SK-N-SH (cell line): ENCODE measurements at regions not wholly inside any gene's neighbourhood (a gene's known extent, or its start where the extent isn't known, plus 50 kb on each side); places are given as distances from the start of the nearest gene placed in this dataset.

Source experiments
- CTCF ChIA-PET: fragments of 300-600, 350-600 bp; formaldehyde crosslinking; extraction: SDS; loops from one replicate; lab custom pipeline; 2021; lab: Yijun Ruan, JAX
- POLR2A ChIA-PET: fragments of 350-600 bp; sonication (Branson Sonifier 250); formaldehyde crosslinking; extraction: SDS; loops from one replicate; lab custom pipeline; 2020; ENCODE audit warnings: antibody characterized with exemption, inconsistent platforms; lab: Yijun Ruan, JAX
- DNase-seq: peaks from one replicate; pipeline ENCODE4 v3.0.0; 2012
- H2AFZ ChIP-seq: fragments of 200-600 bp; sonication (generic); 2 replicates; pipeline ENCODE4 v1.8.1; 2016; ENCODE audit warnings: antibody characterized with exemption, mild to moderate bottlenecking, low read depth
- H3F3A ChIP-seq: fragments of 200-600 bp; sonication (generic); replicated peaks from 2 replicates; pipeline ENCODE3; 2016; ENCODE audit warnings: antibody characterized with exemption, mild to moderate bottlenecking; ENCODE audit not compliant: insufficient read depth
- H3K27ac ChIP-seq, 2 experiments: fragments of 200-500 bp in 1 of 2; fragments of 200-600 bp in 1 of 2; sonication (Bioruptor generic) in 1 of 2; sonication (generic), shearing (Covaris generic) in 1 of 2; 2 replicates each; pipeline versions ENCODE4 v1.5.1 to v1.6.1; 2014 to 2016; ENCODE audit warnings: low read depth in 2 of 2, inconsistent platforms in 1 of 2, low read length in 1 of 2, mild to moderate bottlenecking in 1 of 2, mixed read lengths in 1 of 2
- H3K27me3 ChIP-seq: fragments of 200-600 bp; sonication (generic), shearing (Covaris generic); 2 replicates; pipeline ENCODE4 v1.6.1; 2016; ENCODE audit warnings: mixed run types; ENCODE audit not compliant: insufficient read depth
- H3K36me3 ChIP-seq, 2 experiments: fragments of 200-500 bp in 1 of 2; fragments of 200-600 bp in 1 of 2; sonication (Bioruptor generic) in 1 of 2; sonication (generic) in 1 of 2; replicated peaks in 1 of 2; 2 replicates each; pipeline versions ENCODE3 to v1.5.1; 2014 to 2016; ENCODE audit warnings: low read length in 1 of 2, mild to moderate bottlenecking in 1 of 2; ENCODE audit not compliant: insufficient read depth in 2 of 2, control insufficient read depth in 1 of 2
- H3K4me1 ChIP-seq, 2 experiments: fragments of 200-500 bp in 1 of 2; fragments of 200-600 bp in 1 of 2; sonication (Bioruptor generic) in 1 of 2; sonication (generic), shearing (Covaris generic) in 1 of 2; 2 replicates each; pipeline versions ENCODE4 v1.5.1 to v1.6.1; 2014 to 2016; ENCODE audit warnings: low read depth in 1 of 2, low read length in 1 of 2, mixed run types in 1 of 2; ENCODE audit not compliant: insufficient read depth in 2 of 2, control insufficient read depth in 1 of 2
- H3K4me2 ChIP-seq: fragments of 200-600 bp; sonication (generic), shearing (Covaris generic); 2 replicates; pipeline ENCODE4 v1.6.1; 2017; ENCODE audit warnings: mixed run types
- H3K4me3 ChIP-seq, 2 experiments: fragments of 200-500 bp in 1 of 2; fragments of 200-600 bp in 1 of 2; sonication (Bioruptor generic) in 1 of 2; sonication (generic), shearing (Covaris generic) in 1 of 2; 2 replicates each; pipeline versions ENCODE4 v1.5.1 to v1.8.1; 2014 to 2016; ENCODE audit warnings: low read depth in 2 of 2, inconsistent platforms in 1 of 2, low read length in 1 of 2, mild to moderate bottlenecking in 1 of 2, mixed read lengths in 1 of 2, moderate library complexity in 1 of 2
- H3K79me2 ChIP-seq: fragments of 200-600 bp; sonication (generic); 2 replicates; pipeline ENCODE4 v1.8.1; 2017; ENCODE audit warnings: mild to moderate bottlenecking; ENCODE audit not compliant: insufficient read depth
- H3K9ac ChIP-seq: fragments of 200-600 bp; sonication (generic); 2 replicates; pipeline ENCODE4 v1.6.1; 2017; ENCODE audit warnings: mixed run types
- H3K9me2 ChIP-seq: fragments of 200-600 bp; sonication (generic); 2 replicates; pipeline ENCODE4 v1.6.1; 2017; ENCODE audit warnings: mixed run types
- H3K9me3 ChIP-seq: fragments of 200-600 bp; sonication (generic); 2 replicates; pipeline ENCODE4 v1.6.1; 2017; ENCODE audit warnings: mixed run types, mild to moderate bottlenecking, moderate library complexity
- H4K20me1 ChIP-seq: fragments of 200-600 bp; sonication (generic); 2 replicates; pipeline ENCODE4 v1.6.1; 2017; ENCODE audit warnings: mild to moderate bottlenecking, mixed run types; ENCODE audit not compliant: insufficient read depth
- CHD2 ChIP-seq: fragments of 150-350 bp; IDR thresholded peaks from 2 replicates; pipeline ENCODE4 v1.6.1; 2018; ENCODE audit warnings: low read length; ENCODE audit not compliant: partially characterized antibody
- EP300 ChIP-seq, 2 experiments: IDR thresholded peaks; 2 replicates each; pipeline versions ENCODE4 v1.4.0 to v1.6.1; 2012; ENCODE audit warnings: borderline replicate concordance in 1 of 2, low read depth in 1 of 2, low read length in 1 of 2
- FOXM1 ChIP-seq: IDR thresholded peaks from 2 replicates; pipeline ENCODE4 v1.4.0; 2012; ENCODE audit warnings: low read depth, mild to moderate bottlenecking
- MEF2A ChIP-seq: IDR thresholded peaks from 2 replicates; pipeline ENCODE4 v1.4.0; 2012; ENCODE audit warnings: low read depth, borderline replicate concordance
- RAD21 ChIP-seq: IDR thresholded peaks from 2 replicates; pipeline ENCODE4 v1.6.1; 2012; ENCODE audit warnings: mild to moderate bottlenecking, low read length
- RFX5 ChIP-seq: IDR thresholded peaks from 2 replicates; pipeline ENCODE4 v1.6.1; 2012; ENCODE audit warnings: mild to moderate bottlenecking, improper control_type of control experiment, low read length
- RXRA ChIP-seq: IDR thresholded peaks from 2 replicates; pipeline ENCODE4 v1.4.0; 2012; ENCODE audit warnings: low read depth, mild to moderate bottlenecking, borderline replicate concordance
- TEAD4 ChIP-seq: IDR thresholded peaks from 2 replicates; pipeline ENCODE4 v1.4.0; 2012; ENCODE audit warnings: mild to moderate bottlenecking, borderline replicate concordance; ENCODE audit not compliant: insufficient read depth
- WGBS: methylation state at CpG from one replicate; pipeline ENCODE4 v1.1.6; 2017; ENCODE audit warnings: low lambda C conversion rate; 5-methylcytosine and 5-hydroxymethylcytosine counted together
- TF ChIP-seq, protein P1 (sequence below): IDR thresholded peaks from 2 replicates; pipeline ENCODE4 v1.6.1; 2012; ENCODE audit warnings: mild to moderate bottlenecking, low read depth, low read length, moderate library complexity

DNA sequence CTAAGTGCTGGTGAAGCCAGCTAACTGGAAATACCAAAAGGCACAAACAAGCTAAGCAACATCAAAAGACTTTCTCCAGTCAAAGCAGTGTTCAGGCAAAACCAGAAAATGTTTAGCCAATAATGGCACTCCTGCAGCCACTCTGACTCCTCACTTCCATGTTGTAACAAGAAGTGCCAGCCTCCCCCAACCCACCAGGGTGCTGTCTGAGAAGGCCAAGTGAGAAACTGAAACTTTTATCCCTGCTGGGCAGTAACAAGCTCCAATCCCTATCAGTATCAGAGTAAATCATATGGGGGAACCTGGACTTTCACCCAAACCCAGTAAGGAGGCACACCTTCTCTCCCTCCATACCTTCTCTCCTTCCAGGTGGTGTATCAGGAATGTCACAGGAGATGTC lies 414.8 kb upstream of the NMUR2 start:
- H3K9ac ChIP-seq, result no peak overlapping the region
- no peak overlapping the region for H3K4me2 ChIP-seq
- H3K27me3 ChIP-seq, result no peaks in the 10 kb centered on the region
- H3K27ac ChIP-seq, result no peak overlapping the region
- H3F3A ChIP-seq, result no peaks in the 10 kb centered on the region
- no peaks in the 10 kb centered on the region for H3K9me3 ChIP-seq
- TF ChIP-seq EP300 (IDR thresholded peaks at IDR 0.05; ENCODE audit: borderline replicate concordance in 1 of 2, low read depth in 1 of 2, low read length in 1 of 2) (no peak), MEF2A (no peak), RXRA (no peak), CHD2 (no peak), RFX5 (no peak), FOXM1 (no peak)
- TF ChIP-seq, protein P1, sequence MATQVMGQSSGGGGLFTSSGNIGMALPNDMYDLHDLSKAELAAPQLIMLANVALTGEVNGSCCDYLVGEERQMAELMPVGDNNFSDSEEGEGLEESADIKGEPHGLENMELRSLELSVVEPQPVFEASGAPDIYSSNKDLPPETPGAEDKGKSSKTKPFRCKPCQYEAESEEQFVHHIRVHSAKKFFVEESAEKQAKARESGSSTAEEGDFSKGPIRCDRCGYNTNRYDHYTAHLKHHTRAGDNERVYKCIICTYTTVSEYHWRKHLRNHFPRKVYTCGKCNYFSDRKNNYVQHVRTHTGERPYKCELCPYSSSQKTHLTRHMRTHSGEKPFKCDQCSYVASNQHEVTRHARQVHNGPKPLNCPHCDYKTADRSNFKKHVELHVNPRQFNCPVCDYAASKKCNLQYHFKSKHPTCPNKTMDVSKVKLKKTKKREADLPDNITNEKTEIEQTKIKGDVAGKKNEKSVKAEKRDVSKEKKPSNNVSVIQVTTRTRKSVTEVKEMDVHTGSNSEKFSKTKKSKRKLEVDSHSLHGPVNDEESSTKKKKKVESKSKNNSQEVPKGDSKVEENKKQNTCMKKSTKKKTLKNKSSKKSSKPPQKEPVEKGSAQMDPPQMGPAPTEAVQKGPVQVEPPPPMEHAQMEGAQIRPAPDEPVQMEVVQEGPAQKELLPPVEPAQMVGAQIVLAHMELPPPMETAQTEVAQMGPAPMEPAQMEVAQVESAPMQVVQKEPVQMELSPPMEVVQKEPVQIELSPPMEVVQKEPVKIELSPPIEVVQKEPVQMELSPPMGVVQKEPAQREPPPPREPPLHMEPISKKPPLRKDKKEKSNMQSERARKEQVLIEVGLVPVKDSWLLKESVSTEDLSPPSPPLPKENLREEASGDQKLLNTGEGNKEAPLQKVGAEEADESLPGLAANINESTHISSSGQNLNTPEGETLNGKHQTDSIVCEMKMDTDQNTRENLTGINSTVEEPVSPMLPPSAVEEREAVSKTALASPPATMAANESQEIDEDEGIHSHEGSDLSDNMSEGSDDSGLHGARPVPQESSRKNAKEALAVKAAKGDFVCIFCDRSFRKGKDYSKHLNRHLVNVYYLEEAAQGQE, result no peak
- POLR2A ChIA-PET, result no interaction called here
- no peaks in the 10 kb centered on the region for H3K9me2 ChIP-seq
- CTCF ChIA-PET, result interaction anchor here (1.6 kb wide), 1 partner anchor 11 kb away, joined by 3 read pairs; no protein-coding TSS in a partner anchor
- DNase-seq, result no peak
- H2AFZ ChIP-seq, result no peak overlapping the region
- H3K4me1 ChIP-seq, result no peaks in the 10 kb centered on the region
- H3K4me3 ChIP-seq, result no peak overlapping the region
- H3K36me3 ChIP-seq, result no peaks in the 10 kb centered on the region
- H3K79me2 ChIP-seq, result no peaks in the 10 kb centered on the region
- H4K20me1 ChIP-seq, result no peaks in the 10 kb centered on the region

DNA sequence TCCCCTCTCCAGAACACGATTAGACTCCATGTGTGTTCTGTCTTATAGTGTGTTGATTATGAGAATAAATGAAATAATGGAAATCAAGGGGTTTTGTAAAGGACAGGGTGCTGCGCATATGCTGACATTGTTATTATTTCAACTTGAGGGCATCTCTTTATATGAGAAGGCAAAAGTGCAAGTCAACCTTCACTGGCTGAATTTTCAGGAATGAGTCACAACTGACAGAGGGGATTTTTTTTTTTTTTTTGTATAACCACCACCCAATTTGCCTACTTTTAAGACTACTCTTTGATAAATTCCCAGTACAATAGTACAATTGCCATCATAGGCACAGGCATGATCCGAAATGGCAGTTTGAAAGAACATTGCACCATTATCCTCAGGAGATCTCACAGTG lies 419.2 kb upstream of the NMUR2 start:
- Histone ChIP-seq H3K9me2 (no peaks in the 10 kb centered on the region), H3K27me3 (no peaks in the 10 kb centered on the region), H3K27ac (no peak overlapping the region), H2AFZ (no peak overlapping the region), H3K4me1 (no peaks in the 10 kb centered on the region), H3K79me2 (no peaks in the 10 kb centered on the region), H4K20me1 (no peaks in the 10 kb centered on the region), H3K9ac (no peak overlapping the region), H3F3A (no peaks in the 10 kb centered on the region), H3K4me3 (no peak overlapping the region), H3K36me3 (no peaks in the 10 kb centered on the region), H3K4me2 (no peak overlapping the region), H3K9me3 (no peaks in the 10 kb centered on the region)
- TF ChIP-seq MEF2A, result no peak
- TF ChIP-seq RAD21, result no peak
- TF ChIP-seq TEAD4, result no peak
- CTCF ChIA-PET, result no interaction called here
- no peak for DNase-seq
- POLR2A ChIA-PET, result no interaction called here
- 17% methylated on average over 3 of the region's 3 CpGs for WGBS
